Peyer's patch (tissue), 4 donors: ENCODE measurements at regions not wholly inside any gene's neighbourhood (a gene's known extent, or its start where the extent isn't known, plus 50 kb on each side); places are given as distances from the start of the nearest gene placed in this dataset.

Source experiments
- POLR2A ChIP-seq, 2 donors: fragments of 450-650 bp; IDR thresholded peaks; one replicate each; pipeline ENCODE4 v1.5.1; 2017; ENCODE audit warnings: antibody characterized with exemption in 2 of 2, mild to moderate bottlenecking in 2 of 2, moderate library complexity in 2 of 2
- TF ChIP-seq, protein P1 (sequence below), 6 experiments: fragments of 450-650 bp in 4 of 6; fragments of 200-600 bp in 2 of 6; sonication (generic) in 1 of 6; IDR thresholded peaks; one replicate each; pipeline ENCODE4 v1.5.1; 2017 to 2019; ENCODE audit warnings: antibody characterized with exemption in 6 of 6, mild to moderate bottlenecking in 3 of 6, moderate library complexity in 1 of 6

DNA sequence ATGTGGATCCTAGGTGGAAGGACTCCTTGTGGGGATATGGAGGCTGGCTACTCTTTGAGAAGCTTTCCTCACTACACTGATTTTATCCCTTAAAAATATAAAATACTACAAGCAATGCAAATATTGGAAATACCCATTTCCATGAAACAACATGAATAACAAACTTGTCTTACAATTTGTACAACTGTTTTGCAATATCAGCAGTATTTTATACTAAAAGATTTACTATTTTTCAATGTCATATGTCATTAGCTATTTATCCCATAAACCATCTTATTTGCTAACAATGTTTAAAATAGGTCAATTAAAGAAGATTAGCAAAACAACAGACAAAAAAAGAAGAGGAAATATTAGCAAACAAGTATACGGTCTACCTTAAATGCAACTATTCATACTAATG lies 1674.1 kb downstream of the PCDH7 start:
- TF ChIP-seq, protein P1, sequence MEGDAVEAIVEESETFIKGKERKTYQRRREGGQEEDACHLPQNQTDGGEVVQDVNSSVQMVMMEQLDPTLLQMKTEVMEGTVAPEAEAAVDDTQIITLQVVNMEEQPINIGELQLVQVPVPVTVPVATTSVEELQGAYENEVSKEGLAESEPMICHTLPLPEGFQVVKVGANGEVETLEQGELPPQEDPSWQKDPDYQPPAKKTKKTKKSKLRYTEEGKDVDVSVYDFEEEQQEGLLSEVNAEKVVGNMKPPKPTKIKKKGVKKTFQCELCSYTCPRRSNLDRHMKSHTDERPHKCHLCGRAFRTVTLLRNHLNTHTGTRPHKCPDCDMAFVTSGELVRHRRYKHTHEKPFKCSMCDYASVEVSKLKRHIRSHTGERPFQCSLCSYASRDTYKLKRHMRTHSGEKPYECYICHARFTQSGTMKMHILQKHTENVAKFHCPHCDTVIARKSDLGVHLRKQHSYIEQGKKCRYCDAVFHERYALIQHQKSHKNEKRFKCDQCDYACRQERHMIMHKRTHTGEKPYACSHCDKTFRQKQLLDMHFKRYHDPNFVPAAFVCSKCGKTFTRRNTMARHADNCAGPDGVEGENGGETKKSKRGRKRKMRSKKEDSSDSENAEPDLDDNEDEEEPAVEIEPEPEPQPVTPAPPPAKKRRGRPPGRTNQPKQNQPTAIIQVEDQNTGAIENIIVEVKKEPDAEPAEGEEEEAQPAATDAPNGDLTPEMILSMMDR (IDR thresholded peaks at IDR 0.05): no peak
- no peak for TF ChIP-seq POLR2A (IDR thresholded peaks at IDR 0.05)
